Stomach (tissue), 8 donors: ENCODE measurements at regions not wholly inside any gene's neighbourhood (a gene's known extent, or its start where the extent isn't known, plus 50 kb on each side); places are given as distances from the start of the nearest gene placed in this dataset.
A peak's percentile ranks its signal among the peaks of the same experiment; 100 is the strongest.

Experiments used
- DNase-seq, 2 donors: peaks; one replicate each; pipeline versions ENCODE4 v3.0.0 to v3.0.0-alpha.2; 2013 to 2019
- H3K27ac ChIP-seq, 5 donors: fragments of 200-600 bp in 4 of 5; sonication (generic) in 4 of 5; one replicate each; pipeline ENCODE4 v1.5.1; 2013 to 2019; ENCODE audit warnings: mild to moderate bottlenecking in 1 of 5, moderate library complexity in 1 of 5
- H3K27me3 ChIP-seq, 3 donors: fragments of 200-600 bp; sonication (generic); one replicate each; pipeline ENCODE4 v1.5.1; 2017 to 2019; ENCODE audit warnings: mixed run types in 1 of 3
- H3K36me3 ChIP-seq, 4 donors: fragments of 200-600 bp; sonication (generic); 1 replicate in 3 of 4; 2 replicates in 1 of 4; pipeline ENCODE4 v1.5.1; 2016 to 2019
- H3K4me1 ChIP-seq, 4 donors: fragments of 200-600 bp; sonication (generic); one replicate each; pipeline ENCODE4 v1.5.1; 2016 to 2019
- H3K4me3 ChIP-seq, 4 donors: fragments of 200-600 bp; sonication (generic) in 3 of 4; one replicate each; pipeline ENCODE4 v1.5.1; 2016 to 2019; ENCODE audit warnings: mild to moderate bottlenecking in 1 of 4
- H3K9me3 ChIP-seq, 4 donors: fragments of 200-600 bp; sonication (generic); one replicate each; pipeline ENCODE4 v1.5.1; 2016 to 2019
- CTCF ChIP-seq, 7 experiments: fragments of 450-650 bp in 4 of 7; fragments of 200-600 bp in 3 of 7; sonication (generic) in 3 of 7; IDR thresholded peaks; one replicate each; pipeline ENCODE4 v1.5.1; 2016 to 2019; ENCODE audit warnings: antibody characterized with exemption in 7 of 7, control low read depth in 2 of 7, mild to moderate bottlenecking in 1 of 7
- EP300 ChIP-seq: sonication (generic); formaldehyde crosslinking; IDR thresholded peaks from one replicate; pipeline ENCODE4 v1.6.1; 2017; ENCODE audit warnings: antibody characterized with exemption
- POLR2A ChIP-seq, 4 donors: fragments of 450-650 bp; IDR thresholded peaks; one replicate each; pipeline ENCODE4 v1.6.1; 2016; ENCODE audit warnings: antibody characterized with exemption in 4 of 4, control low read depth in 2 of 4, mild to moderate bottlenecking in 1 of 4, moderate library complexity in 1 of 4
- POLR2AphosphoS5 ChIP-seq, 3 donors: sonication (generic); formaldehyde crosslinking; IDR thresholded peaks; one replicate each; pipeline ENCODE4 v1.6.1; 2016; ENCODE audit warnings: antibody characterized with exemption in 3 of 3
- WGBS, 5 donors: extraction: QIAGEN DNeasy Blood & Tissue Kit in 3 of 5; methylation state at CpG; one replicate each; pipeline versions ENCODE4 v1.1.5 to v1.1.7; 2013 to 2018; 5-methylcytosine and 5-hydroxymethylcytosine counted together
- intact Hi-C: fragments of 100-400 bp; cut with DNase I; formaldehyde crosslinking; loops from one replicate; pipeline ENCODE4 v1.15.1; 2023; ENCODE audit warnings: low total_unique reads
- donor health status: healthy with polysubstance abuse.
- donor health status: Bipolar disorder and iron deficiency.
- donor health status: healthy.

GRCh38 chr18:26618135-26618534 lies 69.8 kb upstream of the KCTD1 start:
- no peak for DNase-seq
- intact Hi-C loops: no loop called here
- Histone ChIP-seq H3K27me3 (no peaks in the 10 kb centered on the region), H3K4me1 (no peaks in the 10 kb centered on the region), H3K27ac (no peak overlapping the region), H3K9me3 (no peaks in the 10 kb centered on the region), H3K36me3 (no peaks in the 10 kb centered on the region), H3K4me3 (no peak overlapping the region)
- TF ChIP-seq EP300 (no peak), POLR2AphosphoS5 (IDR thresholded peaks at IDR 0.05) (no peak), POLR2A (IDR thresholded peaks at IDR 0.05) (no peak), CTCF (IDR thresholded peaks at IDR 0.05) (no peak)
- WGBS, 5 donors: 85 to 91% (median 87%) methylated on average over 2 of the region's 2 CpGs

GRCh38 chr18:26617151-26617554 lies 68.8 kb upstream of the KCTD1 start:
- H3K9me3 ChIP-seq: no peaks in the 10 kb centered on the region
- no peaks in the 10 kb centered on the region for H3K36me3 ChIP-seq
- TF ChIP-seq POLR2AphosphoS5 (IDR thresholded peaks at IDR 0.05): no peak
- TF ChIP-seq POLR2A (IDR thresholded peaks at IDR 0.05): no peak
- no peak for TF ChIP-seq CTCF (IDR thresholded peaks at IDR 0.05)
- no peak for TF ChIP-seq EP300
- WGBS, 5 donors: 57 to 66% (median 61%) methylated on average over 3 of the region's 3 CpGs
- no peak overlapping the region for H3K4me3 ChIP-seq
- DNase-seq: peak in 1 of 2 donors; percentile 26
- H3K4me1 ChIP-seq: no peaks in the 10 kb centered on the region
- intact Hi-C loops: no loop called here
- H3K27me3 ChIP-seq: no peaks in the 10 kb centered on the region
- H3K27ac ChIP-seq: no peak overlapping the region

GRCh38 chr18:26614374-26614773 lies 66.0 kb upstream of the KCTD1 start:
- Histone ChIP-seq H3K27ac (no peak overlapping the region), H3K4me1 (no peaks in the 10 kb centered on the region), H3K4me3 (no peak overlapping the region), H3K36me3 (no peaks in the 10 kb centered on the region), H3K9me3 (no peaks in the 10 kb centered on the region), H3K27me3 (no peaks in the 10 kb centered on the region)
- intact Hi-C loops: no loop called here
- no peak for DNase-seq
- WGBS, 5 donors: 63 to 74% (median 69%) methylated on average over 3 of the region's 3 CpGs
- TF ChIP-seq POLR2AphosphoS5 (IDR thresholded peaks at IDR 0.05): no peak
- no peak for TF ChIP-seq CTCF (IDR thresholded peaks at IDR 0.05)
- TF ChIP-seq EP300: no peak
- no peak for TF ChIP-seq POLR2A (IDR thresholded peaks at IDR 0.05)
